22Rv1 (cell line): ENCODE measurements at regions not wholly inside any gene's neighbourhood (a gene's known extent, or its start where the extent isn't known, plus 50 kb on each side); places are given as distances from the start of the nearest gene placed in this dataset.

ENCODE experiments used
- H3K27ac ChIP-seq: fragments of 450-650 bp; 2 replicates; pipeline ENCODE4 v1.5.1; 2017
- CTCF ChIP-seq: fragments of 450-650 bp; IDR thresholded peaks from 2 replicates; pipeline ENCODE4 v1.5.1; 2017; ENCODE audit warnings: mild to moderate bottlenecking
- ZFX ChIP-seq: fragments of 450-650 bp; IDR thresholded peaks from 2 replicates; pipeline ENCODE4 v1.6.1; 2017; ENCODE audit warnings: antibody characterized with exemption, borderline replicate concordance

GRCh38 chr2:126835261-126835660, 63.4 kb upstream of the TEX51 start:
- TF ChIP-seq ZFX (no peak), CTCF (no peak)

GRCh38 chr2:126835831-126836230, 62.9 kb upstream of the TEX51 start:
- no peak overlapping the region for H3K27ac ChIP-seq
- no peak for TF ChIP-seq ZFX
- TF ChIP-seq CTCF: no peak

More at GRCh38 chr2:126835261-126835660, 63.4 kb upstream of the TEX51 start:
- no peak overlapping the region for H3K27ac ChIP-seq

- TF ChIP-seq ZFX (no peak), CTCF (no peak)
- H3K27ac ChIP-seq: no peak overlapping the region
These were observed 61.7 kb upstream of the TEX51 start for GRCh38 chr2:126836761-126837679.

GRCh38 chr2:126837966-126838715, 60.5 kb upstream of the TEX51 start:
- TF ChIP-seq CTCF (no peak), ZFX (no peak)
- no peak overlapping the region for H3K27ac ChIP-seq

- no peak overlapping the region for H3K27ac ChIP-seq
- TF ChIP-seq CTCF (no peak), ZFX (no peak)
These were observed 60.0 kb upstream of the TEX51 start for GRCh38 chr2:126838716-126838985.

GRCh38 chr2:126839796-126840195, 58.9 kb upstream of the TEX51 start:
- H3K27ac ChIP-seq: no peak overlapping the region
- no peak for TF ChIP-seq CTCF
- TF ChIP-seq ZFX: no peak

GRCh38 chr2:126843081-126843480, 55.6 kb upstream of the TEX51 start:
- TF ChIP-seq CTCF: no peak
- TF ChIP-seq ZFX: no peak
- no peak overlapping the region for H3K27ac ChIP-seq
